ENCODE measurements at regions not wholly inside any gene's neighbourhood (a gene's known extent, or its start where the extent isn't known, plus 50 kb on each side); places are given as distances from the start of the nearest gene placed in this dataset.

DNA sequence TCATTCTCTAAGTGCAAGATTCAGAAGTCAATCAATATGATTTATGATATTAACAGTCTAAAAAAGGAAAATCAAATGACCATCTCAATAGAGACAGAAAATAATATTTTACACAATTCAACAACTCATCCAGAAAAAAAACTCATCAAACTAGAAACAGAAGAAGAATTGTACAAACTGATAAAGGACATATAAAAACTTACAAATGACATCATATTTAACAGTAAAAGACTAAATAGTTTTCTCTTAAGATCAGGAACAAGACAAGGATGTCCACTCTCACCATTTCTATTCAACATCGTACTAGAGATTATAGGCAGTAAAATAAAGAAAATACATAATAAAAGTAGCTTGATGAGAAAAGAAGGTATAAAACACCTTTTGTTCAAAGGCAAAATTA lies 527.3 kb downstream of the DACH1 start:
- no peak overlapping the region for H3K4me3 ChIP-seq (ENCODE audit: low read depth in 2 of 2, low read length in 1 of 2)
- H3K4me2 ChIP-seq, result no peak overlapping the region
- TF ChIP-seq POLR2AphosphoS5 (IDR thresholded peaks at IDR 0.05; ENCODE audit: low read depth, low read length) (no peak), FOXJ3 (CRISPR knock-in tag; IDR thresholded peaks at IDR 0.05) (no peak), USF1 (IDR thresholded peaks at IDR 0.05; ENCODE audit: borderline replicate concordance, low read depth) (no peak), NRF1 (IDR thresholded peaks at IDR 0.05; ENCODE audit: low read depth, low read length) (no peak), FOSL2 (IDR thresholded peaks at IDR 0.05; ENCODE audit: borderline replicate concordance, low read depth) (no peak), TCF12 (IDR thresholded peaks at IDR 0.05) (no peak), GATA2 (CRISPR knock-in tag; IDR thresholded peaks at IDR 0.05) (no peak), MEF2A (IDR thresholded peaks at IDR 0.05; ENCODE audit: borderline replicate concordance, low read depth) (no peak), FOXM1 (IDR thresholded peaks at IDR 0.05; ENCODE audit: low read depth) (no peak), SIN3A (IDR thresholded peaks at IDR 0.05; ENCODE audit: borderline replicate concordance, low read depth, low read length) (no peak), RFX5 (IDR thresholded peaks at IDR 0.05; ENCODE audit: low read length) (no peak), IRF3 (IDR thresholded peaks at IDR 0.05; ENCODE audit: low read depth, low read length) (no peak), MXI1 (IDR thresholded peaks at IDR 0.05; ENCODE audit: low read depth, low read length) (no peak)
- TF ChIP-seq, protein P1, sequence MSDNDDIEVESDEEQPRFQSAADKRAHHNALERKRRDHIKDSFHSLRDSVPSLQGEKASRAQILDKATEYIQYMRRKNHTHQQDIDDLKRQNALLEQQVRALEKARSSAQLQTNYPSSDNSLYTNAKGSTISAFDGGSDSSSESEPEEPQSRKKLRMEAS (IDR thresholded peaks at IDR 0.05; ENCODE audit: low read depth), result no peak
- TF ChIP-seq, protein P2, sequence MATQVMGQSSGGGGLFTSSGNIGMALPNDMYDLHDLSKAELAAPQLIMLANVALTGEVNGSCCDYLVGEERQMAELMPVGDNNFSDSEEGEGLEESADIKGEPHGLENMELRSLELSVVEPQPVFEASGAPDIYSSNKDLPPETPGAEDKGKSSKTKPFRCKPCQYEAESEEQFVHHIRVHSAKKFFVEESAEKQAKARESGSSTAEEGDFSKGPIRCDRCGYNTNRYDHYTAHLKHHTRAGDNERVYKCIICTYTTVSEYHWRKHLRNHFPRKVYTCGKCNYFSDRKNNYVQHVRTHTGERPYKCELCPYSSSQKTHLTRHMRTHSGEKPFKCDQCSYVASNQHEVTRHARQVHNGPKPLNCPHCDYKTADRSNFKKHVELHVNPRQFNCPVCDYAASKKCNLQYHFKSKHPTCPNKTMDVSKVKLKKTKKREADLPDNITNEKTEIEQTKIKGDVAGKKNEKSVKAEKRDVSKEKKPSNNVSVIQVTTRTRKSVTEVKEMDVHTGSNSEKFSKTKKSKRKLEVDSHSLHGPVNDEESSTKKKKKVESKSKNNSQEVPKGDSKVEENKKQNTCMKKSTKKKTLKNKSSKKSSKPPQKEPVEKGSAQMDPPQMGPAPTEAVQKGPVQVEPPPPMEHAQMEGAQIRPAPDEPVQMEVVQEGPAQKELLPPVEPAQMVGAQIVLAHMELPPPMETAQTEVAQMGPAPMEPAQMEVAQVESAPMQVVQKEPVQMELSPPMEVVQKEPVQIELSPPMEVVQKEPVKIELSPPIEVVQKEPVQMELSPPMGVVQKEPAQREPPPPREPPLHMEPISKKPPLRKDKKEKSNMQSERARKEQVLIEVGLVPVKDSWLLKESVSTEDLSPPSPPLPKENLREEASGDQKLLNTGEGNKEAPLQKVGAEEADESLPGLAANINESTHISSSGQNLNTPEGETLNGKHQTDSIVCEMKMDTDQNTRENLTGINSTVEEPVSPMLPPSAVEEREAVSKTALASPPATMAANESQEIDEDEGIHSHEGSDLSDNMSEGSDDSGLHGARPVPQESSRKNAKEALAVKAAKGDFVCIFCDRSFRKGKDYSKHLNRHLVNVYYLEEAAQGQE (IDR thresholded peaks at IDR 0.05; ENCODE audit: low read depth, low read length), result no peak
- TF ChIP-seq, protein P3, sequence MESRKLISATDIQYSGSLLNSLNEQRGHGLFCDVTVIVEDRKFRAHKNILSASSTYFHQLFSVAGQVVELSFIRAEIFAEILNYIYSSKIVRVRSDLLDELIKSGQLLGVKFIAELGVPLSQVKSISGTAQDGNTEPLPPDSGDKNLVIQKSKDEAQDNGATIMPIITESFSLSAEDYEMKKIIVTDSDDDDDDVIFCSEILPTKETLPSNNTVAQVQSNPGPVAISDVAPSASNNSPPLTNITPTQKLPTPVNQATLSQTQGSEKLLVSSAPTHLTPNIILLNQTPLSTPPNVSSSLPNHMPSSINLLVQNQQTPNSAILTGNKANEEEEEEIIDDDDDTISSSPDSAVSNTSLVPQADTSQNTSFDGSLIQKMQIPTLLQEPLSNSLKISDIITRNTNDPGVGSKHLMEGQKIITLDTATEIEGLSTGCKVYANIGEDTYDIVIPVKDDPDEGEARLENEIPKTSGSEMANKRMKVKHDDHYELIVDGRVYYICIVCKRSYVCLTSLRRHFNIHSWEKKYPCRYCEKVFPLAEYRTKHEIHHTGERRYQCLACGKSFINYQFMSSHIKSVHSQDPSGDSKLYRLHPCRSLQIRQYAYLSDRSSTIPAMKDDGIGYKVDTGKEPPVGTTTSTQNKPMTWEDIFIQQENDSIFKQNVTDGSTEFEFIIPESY (IDR thresholded peaks at IDR 0.05; ENCODE audit: borderline replicate concordance, low read depth), result no peak
- H3K27me3 ChIP-seq (ENCODE audit: insufficient read depth), result no peaks in the 10 kb centered on the region
- H3K4me1 ChIP-seq (ENCODE audit: control insufficient read depth in 1 of 2, insufficient read depth in 2 of 2, low read depth in 1 of 2, low read length in 1 of 2), result no peaks in the 10 kb centered on the region; a peak in 1 of 4 replicates
- no peaks in the 10 kb centered on the region for H3K36me3 ChIP-seq (replicated peaks in 1 of 2; ENCODE audit: control insufficient read depth in 1 of 2, insufficient read depth in 2 of 2, low read length in 1 of 2)
- no peaks in the 10 kb centered on the region for H3F3A ChIP-seq (replicated peaks; ENCODE audit: insufficient read depth)
- no peak overlapping the region for H3K27ac ChIP-seq (ENCODE audit: low read depth in 2 of 2, low read length in 1 of 2)
- ChIA-PET POLR2A (no interaction called here), CTCF (interaction anchor here (0.5 kb wide), 1 partner anchor 188 kb away, joined by 6 read pairs; no protein-coding TSS in a partner anchor)
- no peaks in the 10 kb centered on the region for H3K9me2 ChIP-seq
- H3K9me3 ChIP-seq, result no peaks in the 10 kb centered on the region
- WGBS (ENCODE audit: low lambda C conversion rate), result 67% methylated on average over 1 of the region's 1 CpG
- no peak overlapping the region for H3K9ac ChIP-seq
- H3K79me2 ChIP-seq (ENCODE audit: insufficient read depth), result no peaks in the 10 kb centered on the region
- no peak overlapping the region for H2AFZ ChIP-seq (ENCODE audit: low read depth)
- no peak for DNase-seq
- no peaks in the 10 kb centered on the region for H4K20me1 ChIP-seq (ENCODE audit: insufficient read depth)
